ENCODE measurements at regions not wholly inside any gene's neighbourhood (a gene's known extent, or its start where the extent isn't known, plus 50 kb on each side); places are given as distances from the start of the nearest gene placed in this dataset.

DNA sequence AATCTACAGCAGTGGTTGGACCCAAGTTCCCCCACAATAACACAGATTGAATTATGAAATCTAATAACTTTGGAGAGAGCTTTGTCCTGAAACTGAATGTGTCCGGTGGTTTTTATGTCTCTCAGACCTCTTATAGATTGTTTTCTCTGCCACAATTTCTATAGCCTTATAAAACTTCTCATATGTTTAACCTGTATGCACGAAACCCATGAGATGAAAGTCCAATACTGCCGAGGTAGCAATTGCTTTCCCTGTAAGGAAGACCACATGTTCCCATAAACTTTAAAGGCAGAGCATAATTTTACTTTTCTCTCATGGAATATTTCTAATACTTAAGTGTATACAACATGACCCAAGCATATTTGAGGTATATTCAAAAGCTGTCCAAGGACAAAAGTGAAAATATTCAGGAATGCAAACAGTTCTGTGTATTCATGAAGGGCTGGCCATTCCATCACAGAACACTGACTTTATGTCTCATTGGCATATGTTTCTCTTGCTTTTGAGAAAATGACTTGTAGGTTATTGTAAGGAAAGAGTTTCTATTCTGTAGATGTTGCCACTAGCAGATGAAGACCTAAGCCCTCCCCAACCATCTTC, 94.4 kb upstream of the TLE4 start:
- no peak for TF ChIP-seq POLR2A (IDR thresholded peaks at IDR 0.05)
- TF ChIP-seq, protein P1, sequence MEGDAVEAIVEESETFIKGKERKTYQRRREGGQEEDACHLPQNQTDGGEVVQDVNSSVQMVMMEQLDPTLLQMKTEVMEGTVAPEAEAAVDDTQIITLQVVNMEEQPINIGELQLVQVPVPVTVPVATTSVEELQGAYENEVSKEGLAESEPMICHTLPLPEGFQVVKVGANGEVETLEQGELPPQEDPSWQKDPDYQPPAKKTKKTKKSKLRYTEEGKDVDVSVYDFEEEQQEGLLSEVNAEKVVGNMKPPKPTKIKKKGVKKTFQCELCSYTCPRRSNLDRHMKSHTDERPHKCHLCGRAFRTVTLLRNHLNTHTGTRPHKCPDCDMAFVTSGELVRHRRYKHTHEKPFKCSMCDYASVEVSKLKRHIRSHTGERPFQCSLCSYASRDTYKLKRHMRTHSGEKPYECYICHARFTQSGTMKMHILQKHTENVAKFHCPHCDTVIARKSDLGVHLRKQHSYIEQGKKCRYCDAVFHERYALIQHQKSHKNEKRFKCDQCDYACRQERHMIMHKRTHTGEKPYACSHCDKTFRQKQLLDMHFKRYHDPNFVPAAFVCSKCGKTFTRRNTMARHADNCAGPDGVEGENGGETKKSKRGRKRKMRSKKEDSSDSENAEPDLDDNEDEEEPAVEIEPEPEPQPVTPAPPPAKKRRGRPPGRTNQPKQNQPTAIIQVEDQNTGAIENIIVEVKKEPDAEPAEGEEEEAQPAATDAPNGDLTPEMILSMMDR (IDR thresholded peaks at IDR 0.05) = no peak

Data from thyroid gland (tissue), 4 donors.